Keratinocyte (primary cell): ENCODE measurements at regions not wholly inside any gene's neighbourhood (a gene's known extent, or its start where the extent isn't known, plus 50 kb on each side); places are given as distances from the start of the nearest gene placed in this dataset.

Source experiments
- DNase-seq: peaks from one replicate; pipeline ENCODE4 v3.0.0-alpha.2; 2011; ENCODE audit warnings: low read depth, missing footprints, low spot score
- FAIRE-seq: peaks from 2 replicates; lab custom pipeline; 2011; peaks lifted over from hg19 to GRCh38; lab: Jason Lieb, UNC
- H2AFZ ChIP-seq: 2 replicates; pipeline ENCODE4 v1.6.0; 2012; ENCODE audit warnings: low read length, control low read depth, inconsistent platforms; ENCODE audit not compliant: control insufficient read depth
- H3K27ac ChIP-seq: 2 replicates; pipeline ENCODE4 v1.5.1; 2011; ENCODE audit warnings: low read length; ENCODE audit not compliant: control insufficient read depth, insufficient read depth
- H3K27me3 ChIP-seq: 3 replicates; pipeline ENCODE4 v1.6.0; 2011; ENCODE audit warnings: low read length; ENCODE audit not compliant: control insufficient read depth, insufficient read depth; ENCODE audit errors: extremely low read depth
- H3K36me3 ChIP-seq, 2 experiments: 2 replicates in 1 of 2; 3 replicates in 1 of 2; pipeline ENCODE4 v1.5.1; 2011; ENCODE audit warnings: low read length in 2 of 2, mild to moderate bottlenecking in 1 of 2; ENCODE audit not compliant: control insufficient read depth in 2 of 2, insufficient read depth in 2 of 2; ENCODE audit errors: extremely low read depth in 1 of 2
- H3K4me1 ChIP-seq: 3 replicates; pipeline ENCODE4 v1.5.1; 2011; ENCODE audit warnings: low read length; ENCODE audit not compliant: control insufficient read depth, insufficient read depth; ENCODE audit errors: extremely low read depth
- H3K4me2 ChIP-seq: 3 replicates; pipeline ENCODE4 v1.6.0; 2011; ENCODE audit warnings: low read depth, low read length; ENCODE audit not compliant: control insufficient read depth, insufficient read depth; ENCODE audit errors: extremely low read depth
- H3K4me3 ChIP-seq, 3 experiments: fragments of 200-600 bp in 1 of 3; sonication (generic) in 1 of 3; 2 replicates in 2 of 3; 3 replicates in 1 of 3; pipeline ENCODE4 v1.5.1; 2011 to 2016; ENCODE audit warnings: low read length in 3 of 3, mild to moderate bottlenecking in 3 of 3, control low read depth in 2 of 3, inconsistent platforms in 1 of 3, low read depth in 1 of 3, mixed read lengths in 1 of 3, mixed run types in 1 of 3, moderate library complexity in 1 of 3; ENCODE audit not compliant: control insufficient read depth in 2 of 3, insufficient read depth in 2 of 3; ENCODE audit errors: extremely low read depth in 1 of 3
- H3K79me2 ChIP-seq: 2 replicates; pipeline ENCODE4 v1.6.0; 2012; ENCODE audit warnings: low read length; ENCODE audit not compliant: control insufficient read depth, insufficient read depth
- H3K9ac ChIP-seq: 3 replicates; pipeline ENCODE4 v1.6.0; 2011; ENCODE audit warnings: low read length; ENCODE audit not compliant: control insufficient read depth, insufficient read depth; ENCODE audit errors: extremely low read depth
- H3K9me1 ChIP-seq: 3 replicates; pipeline ENCODE4 v1.6.0; 2011; ENCODE audit warnings: low read length; ENCODE audit not compliant: control insufficient read depth, insufficient read depth; ENCODE audit errors: extremely low read depth
- H3K9me3 ChIP-seq: 2 replicates; pipeline ENCODE4 v1.5.1; 2012; ENCODE audit warnings: low read depth, low read length; ENCODE audit not compliant: control insufficient read depth
- H4K20me1 ChIP-seq: 3 replicates; pipeline ENCODE4 v1.6.0; 2011; ENCODE audit warnings: low read length; ENCODE audit not compliant: control insufficient read depth, insufficient read depth; ENCODE audit errors: extremely low read depth
- CTCF ChIP-seq, 3 experiments: IDR thresholded peaks in 1 of 3; conservative IDR thresholded peaks in 1 of 3; optimal IDR thresholded peaks in 1 of 3; 2 replicates in 2 of 3; 3 replicates in 1 of 3; pipeline versions ENCODE3 to v1.5.1; 2011; ENCODE audit warnings: low read length in 3 of 3, mild to moderate bottlenecking in 3 of 3, moderate library complexity in 2 of 3, control low read depth in 1 of 3, inconsistent platforms in 1 of 3; ENCODE audit not compliant: insufficient read depth in 2 of 3; ENCODE audit errors: extremely low read depth in 1 of 3
- EZH2 ChIP-seq: IDR thresholded peaks from one replicate; pipeline ENCODE4 v1.6.1; 2012; ENCODE audit warnings: inconsistent platforms, mild to moderate bottlenecking, low read length, moderate library complexity
- dilution Hi-C: fragments of 300-500 bp; cut with MboI; formaldehyde crosslinking; loops from one replicate; pipeline ENCODE4 v1.7.0; 2020; ENCODE audit warnings: low sequenced_read_pairs; ENCODE audit not compliant: extremely low pct_ligation_motif_present

- Histone ChIP-seq H3K9me1 (no peaks in the 10 kb centered on the region), H3K9ac (no peak overlapping the region), H3K4me1 (no peaks in the 10 kb centered on the region), H3K4me3 (no peak overlapping the region), H4K20me1 (no peaks in the 10 kb centered on the region), H2AFZ (no peak overlapping the region), H3K9me3 (no peaks in the 10 kb centered on the region), H3K79me2 (no peaks in the 10 kb centered on the region), H3K27me3 (no peaks in the 10 kb centered on the region), H3K4me2 (no peak overlapping the region), H3K36me3 (no peaks in the 10 kb centered on the region), H3K27ac (no peak overlapping the region)
- DNase-seq, result no peak
- TF ChIP-seq CTCF (optimal IDR thresholded peaks at IDR 0.05 in 1 of 3, IDR thresholded peaks at IDR 0.05 in 1 of 3, conservative IDR thresholded peaks at IDR 0.05 in 1 of 3; ENCODE audit: extremely low read depth in 1 of 3, insufficient read depth in 2 of 3, low read length in 3 of 3), result no peak
- TF ChIP-seq EZH2, result no peak
- dilution Hi-C loops, result no loop called here
- FAIRE-seq, result no peak
Observed at GRCh38 chr17:68812876-68813584, 142.2 kb downstream of the ABCA8 start.

- H3K9me1 ChIP-seq, result no peaks in the 10 kb centered on the region
- H3K4me3 ChIP-seq, result no peak overlapping the region
- no peak overlapping the region for H2AFZ ChIP-seq
- no peaks in the 10 kb centered on the region for H3K9me3 ChIP-seq
- H3K4me1 ChIP-seq, result no peaks in the 10 kb centered on the region
- H3K27ac ChIP-seq, result no peak overlapping the region
- H3K27me3 ChIP-seq, result no peaks in the 10 kb centered on the region
- no peaks in the 10 kb centered on the region for H3K79me2 ChIP-seq
- no peaks in the 10 kb centered on the region for H4K20me1 ChIP-seq
- no peak overlapping the region for H3K4me2 ChIP-seq
- DNase-seq (no peak), FAIRE-seq (no peak)
- dilution Hi-C loops, result no loop called here
- TF ChIP-seq CTCF (optimal IDR thresholded peaks at IDR 0.05 in 1 of 3, IDR thresholded peaks at IDR 0.05 in 1 of 3, conservative IDR thresholded peaks at IDR 0.05 in 1 of 3; ENCODE audit: extremely low read depth in 1 of 3, insufficient read depth in 2 of 3, low read length in 3 of 3) (no peak), EZH2 (no peak)
- H3K36me3 ChIP-seq, result no peaks in the 10 kb centered on the region
- no peak overlapping the region for H3K9ac ChIP-seq
Observed at GRCh38 chr17:68809148-68809547, 146.0 kb downstream of the ABCA8 start.
